GM18907 (cell line): ENCODE measurements at regions not wholly inside any gene's neighbourhood (a gene's known extent, or its start where the extent isn't known, plus 50 kb on each side); places are given as distances from the start of the nearest gene placed in this dataset.
"Not testable (repeated sequence)": the region's sequence is repeated elsewhere in the genome, so short reads cannot be mapped to it uniquely, and the experiment has no call there.

ENCODE experiments used
- ATAC-seq: cut with Tn5 transposase; IDR thresholded peaks from one replicate; pipeline ENCODE4 v1.9.1; 2021; ENCODE audit warnings: mild to moderate bottlenecking, moderate library complexity; ENCODE audit not compliant: unreplicated experiment

DNA sequence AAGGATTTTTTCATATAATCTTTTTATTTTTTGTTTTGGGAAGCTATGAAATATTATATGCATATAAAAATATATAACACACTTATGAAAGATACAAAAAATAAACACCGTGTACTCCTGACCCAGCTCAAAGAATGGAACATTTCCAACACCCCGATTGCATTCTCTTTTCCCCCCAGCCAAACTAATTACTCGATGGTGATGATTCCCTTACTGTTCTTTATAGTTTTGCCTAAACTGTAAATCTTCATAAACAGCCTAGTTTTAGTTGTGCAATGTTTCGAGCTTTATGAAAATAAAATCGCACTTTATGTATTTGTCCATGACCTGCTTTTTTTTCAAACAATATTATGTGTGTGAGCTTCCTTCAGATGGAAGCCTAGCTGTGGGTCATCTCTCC is 352.0 kb upstream of the KAZN start:
- no peak for ATAC-seq

DNA sequence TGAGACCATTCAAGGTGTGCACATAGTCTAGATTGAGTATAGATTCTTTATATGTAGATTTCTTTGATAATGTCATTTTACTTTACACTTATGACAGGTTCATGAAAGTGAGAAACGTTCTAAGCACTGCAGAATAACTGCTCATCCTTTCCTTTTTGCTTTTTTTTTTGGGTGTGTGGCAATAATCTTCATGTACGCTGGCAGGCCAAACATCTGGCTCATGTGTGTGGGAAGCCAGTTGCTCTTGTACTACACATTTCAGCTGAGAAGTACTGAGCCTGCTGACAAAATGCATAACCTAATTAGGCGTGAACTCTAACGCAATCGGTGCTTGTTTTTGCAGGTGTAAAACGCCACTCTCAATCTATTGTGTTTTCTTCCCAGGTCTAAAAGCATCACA is 350.8 kb upstream of the KAZN start:
- ATAC-seq = no peak

DNA sequence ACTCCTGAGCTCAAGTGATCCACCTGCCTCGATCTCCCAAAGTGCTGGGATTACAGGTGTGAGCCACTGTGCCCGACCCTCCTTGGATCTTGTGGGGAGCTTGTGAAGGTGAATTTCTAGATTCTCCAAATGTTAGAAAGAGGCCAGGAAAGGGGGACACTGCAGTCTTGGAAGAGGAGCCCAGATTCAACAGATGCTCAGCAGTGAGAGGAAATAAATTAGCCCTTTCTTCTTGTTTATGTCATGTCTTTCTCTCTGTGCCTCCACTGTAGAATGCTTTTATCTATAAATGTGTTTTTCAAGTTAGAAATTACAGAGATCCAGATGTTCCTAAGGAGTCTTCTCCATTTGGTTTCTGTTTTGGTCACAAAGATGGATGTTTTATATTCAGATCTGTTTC is 346.6 kb upstream of the KAZN start:
- no peak for ATAC-seq

DNA sequence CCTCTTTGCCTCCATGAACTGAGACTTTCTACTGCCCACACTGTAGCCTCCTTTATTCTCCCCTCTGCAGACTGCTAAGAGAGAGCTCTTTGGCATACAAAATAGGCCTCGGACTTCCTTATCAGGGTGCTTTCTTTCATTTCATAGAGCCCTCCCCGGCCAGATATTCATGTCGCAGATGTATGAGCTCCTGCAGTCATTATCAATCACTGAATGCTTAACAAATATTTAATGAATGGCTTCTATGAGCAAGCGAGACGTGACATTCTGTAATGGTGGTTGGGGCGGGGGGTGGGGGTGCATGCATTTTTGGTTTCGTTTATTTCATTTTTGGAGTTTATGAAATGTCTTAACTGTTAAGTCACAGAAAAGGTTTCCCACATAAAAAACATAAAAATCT is 344.8 kb upstream of the KAZN start:
- no peak for ATAC-seq

DNA sequence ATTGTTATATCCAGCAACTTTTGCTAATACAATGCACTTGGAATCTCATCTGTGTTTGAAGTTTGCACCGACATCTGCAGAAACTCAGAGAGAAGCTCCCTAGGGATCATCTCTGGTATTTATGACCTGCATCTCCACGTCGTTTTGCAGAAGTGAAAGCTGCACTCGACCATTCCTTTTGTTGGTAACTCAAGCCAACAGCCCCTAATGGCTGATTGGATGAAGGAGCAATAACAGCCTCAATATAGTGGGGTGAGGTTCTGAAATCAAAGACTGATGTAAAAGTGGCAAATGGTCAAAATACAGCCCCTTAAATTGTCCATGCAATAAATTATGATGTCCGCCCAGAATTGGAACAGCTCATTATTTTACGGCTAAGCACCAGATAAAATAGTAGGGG is 344.2 kb upstream of the KAZN start:
- ATAC-seq = no peak

DNA sequence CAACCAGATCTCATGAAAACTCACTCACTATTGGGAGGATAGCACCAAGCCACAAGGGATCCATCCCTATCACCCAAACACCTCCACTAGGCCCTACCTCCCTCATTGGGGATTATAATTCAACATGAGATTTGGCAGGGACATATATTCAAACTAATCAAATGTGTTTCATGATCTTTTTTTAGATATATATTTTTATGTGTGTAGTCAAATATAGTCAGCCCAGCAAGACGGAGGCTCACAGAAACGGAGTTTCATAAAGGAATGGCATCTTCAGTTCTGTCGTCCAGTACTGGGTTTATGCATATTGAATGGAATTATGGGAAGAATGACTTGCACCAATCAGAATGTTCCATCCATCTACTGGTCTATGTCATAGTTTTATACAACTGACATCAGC is 343.3 kb upstream of the KAZN start:
- no peak for ATAC-seq

DNA sequence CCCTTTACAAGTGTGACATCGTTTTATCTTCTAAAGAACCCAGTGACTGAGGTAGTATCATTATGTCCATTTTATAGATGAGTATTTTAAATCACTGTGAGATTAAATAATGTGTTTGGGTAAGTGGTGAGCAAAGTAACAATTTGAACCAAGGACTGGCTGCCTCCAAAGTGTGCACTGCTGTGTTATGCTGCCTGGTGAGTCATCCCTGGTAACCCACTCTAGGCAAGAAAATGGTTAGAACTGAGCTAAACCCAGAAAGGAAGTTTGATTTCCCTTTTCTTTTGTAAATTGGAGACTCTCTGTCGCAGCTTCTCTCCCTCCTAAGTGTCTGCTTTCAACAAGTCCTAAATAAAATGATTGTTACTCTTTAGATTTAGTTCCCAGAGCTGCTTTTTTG is 342.8 kb upstream of the KAZN start:
- ATAC-seq = no peak

DNA sequence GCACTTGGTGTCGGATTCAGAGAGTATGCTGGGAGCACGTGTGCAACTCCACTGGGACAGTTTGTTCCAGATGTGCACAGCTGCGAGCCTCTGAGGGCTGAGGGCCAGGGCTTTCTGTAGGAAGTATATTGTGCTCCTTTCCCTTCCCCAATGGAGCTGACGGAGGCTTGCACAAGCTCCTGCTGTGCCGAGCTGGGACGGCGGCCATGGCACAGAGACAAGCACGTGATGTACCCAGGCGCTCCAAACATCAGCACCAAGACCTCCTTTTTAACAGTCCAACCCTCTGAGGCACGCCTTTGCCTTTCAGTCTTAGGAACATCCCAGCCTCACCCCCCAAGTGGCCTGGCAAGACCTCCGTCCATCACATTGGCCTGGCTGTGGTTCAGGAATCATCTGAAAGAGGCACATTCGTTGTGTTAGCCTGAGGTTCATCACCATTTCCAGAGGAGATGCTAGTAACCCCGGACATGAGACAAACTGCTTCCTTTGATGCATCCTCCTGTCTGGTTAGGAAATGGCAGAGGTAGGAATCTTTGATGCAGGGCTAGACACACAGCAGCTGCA is 339.2 kb upstream of the KAZN start:
- ATAC-seq = no peak

DNA sequence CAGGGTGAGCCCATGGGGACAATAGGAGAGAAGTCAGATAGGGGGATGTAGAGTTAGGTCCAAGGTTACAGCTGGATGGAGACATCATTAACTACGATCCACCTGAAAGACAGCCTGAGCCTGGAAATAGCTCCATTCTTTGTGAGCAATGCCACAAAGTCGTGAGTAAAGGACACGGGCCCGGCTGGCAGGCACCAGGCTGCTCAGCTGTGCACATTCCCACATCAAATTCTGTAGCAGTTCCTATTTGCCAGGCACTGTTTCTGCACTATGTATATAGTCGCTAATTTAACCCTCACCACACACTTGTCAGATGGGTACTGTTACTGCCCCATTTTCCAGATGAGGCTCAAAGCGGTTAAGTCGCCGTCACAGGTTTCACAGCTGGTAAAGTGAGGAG is 338.0 kb upstream of the KAZN start:
- no peak for ATAC-seq

DNA sequence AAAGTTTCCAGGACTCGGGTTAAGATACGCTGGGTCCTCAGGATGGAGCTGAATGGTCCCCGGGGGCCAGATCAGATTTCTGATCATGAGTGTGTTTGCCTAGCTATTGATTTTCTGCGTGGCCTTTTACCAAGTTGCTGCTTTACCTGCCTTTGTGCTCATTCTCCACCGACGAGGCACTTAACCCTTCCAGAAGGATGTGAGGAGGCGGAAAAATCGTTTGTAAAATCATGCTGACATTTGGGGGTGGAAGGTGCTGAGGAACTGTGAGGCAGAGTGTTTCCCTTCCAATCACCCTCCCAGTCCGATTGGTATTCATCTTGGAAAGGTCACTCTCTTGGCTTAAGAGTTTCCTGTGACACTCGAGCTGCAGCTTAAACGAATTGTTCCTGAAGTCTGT is 337.1 kb upstream of the KAZN start:
- no peak for ATAC-seq

DNA sequence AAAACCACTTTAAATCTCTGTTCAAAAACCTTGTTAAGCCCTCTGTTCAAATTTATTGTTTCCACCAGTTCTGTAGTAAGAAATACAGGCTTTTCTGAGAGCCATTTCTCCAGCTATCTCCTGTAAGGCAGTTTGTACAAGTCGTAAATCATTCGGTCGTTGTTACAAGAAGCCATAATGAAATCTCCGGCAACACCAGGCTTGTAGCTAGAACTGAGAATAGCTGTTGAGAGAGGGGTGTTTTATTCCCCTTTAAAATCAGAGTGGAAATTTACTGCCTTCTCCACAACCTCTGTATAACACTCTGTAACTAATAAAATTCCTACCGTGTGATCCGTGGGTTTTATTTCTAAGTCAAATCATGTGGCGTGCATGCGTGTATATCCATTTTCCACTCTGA is 335.8 kb upstream of the KAZN start:
- no peak for ATAC-seq

DNA sequence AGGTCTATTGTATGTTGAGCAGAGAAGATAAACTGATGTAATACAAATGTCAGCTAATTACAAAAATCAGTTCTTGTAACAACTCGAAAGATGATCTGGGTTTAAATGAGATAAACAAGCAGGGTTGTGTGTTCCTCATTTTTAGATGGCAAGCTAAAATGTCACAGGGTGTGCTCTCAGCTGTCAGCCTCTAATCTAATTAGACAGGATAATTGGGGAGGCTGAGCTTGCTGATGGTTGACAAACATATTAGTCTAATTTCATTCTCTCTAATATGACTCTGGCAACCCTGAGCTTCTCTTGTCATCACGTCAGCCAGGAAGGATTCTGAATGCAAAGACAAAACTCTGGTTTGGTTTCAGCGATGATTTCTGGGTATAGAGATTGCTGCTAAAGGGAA is 335.3 kb upstream of the KAZN start:
- ATAC-seq = no peak

DNA sequence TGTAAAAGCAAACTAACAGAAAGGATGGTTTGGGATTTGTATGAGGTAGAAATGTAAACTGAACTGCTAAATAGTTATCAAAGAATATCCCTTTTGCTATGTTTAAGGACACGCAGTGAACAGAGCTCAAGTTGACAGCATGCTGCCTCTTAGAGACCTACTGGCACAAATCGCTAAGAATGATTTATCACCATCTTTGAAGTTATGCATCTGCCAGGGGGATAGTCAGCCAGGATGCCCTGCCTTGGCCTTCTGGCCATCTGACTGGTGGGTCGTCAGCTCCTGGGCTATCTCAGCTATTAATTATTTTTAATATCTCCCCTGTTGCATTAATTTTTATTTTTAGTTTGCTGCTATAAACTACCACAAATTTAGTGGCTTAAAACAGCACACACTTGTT is 334.8 kb upstream of the KAZN start:
- ATAC-seq = no peak

DNA sequence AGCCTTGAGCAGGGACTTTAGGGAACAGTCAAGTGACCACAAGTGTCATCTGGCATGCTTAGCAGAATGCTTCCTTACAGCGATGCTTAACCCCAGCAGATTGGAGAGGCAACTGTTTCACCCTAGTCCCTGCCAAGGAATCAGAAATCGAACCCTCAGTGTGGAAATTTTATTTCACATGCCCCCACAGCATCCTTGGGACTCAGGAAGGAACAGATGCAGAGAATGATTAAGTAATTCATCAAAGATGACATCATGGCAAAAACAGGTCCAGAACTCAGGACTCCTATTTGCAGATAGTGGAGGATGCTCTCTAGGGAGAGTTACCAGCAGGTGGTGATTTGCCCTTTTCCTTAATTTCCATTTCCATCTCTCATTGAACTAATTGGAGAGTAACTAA is 333.0 kb upstream of the KAZN start:
- no peak for ATAC-seq

DNA sequence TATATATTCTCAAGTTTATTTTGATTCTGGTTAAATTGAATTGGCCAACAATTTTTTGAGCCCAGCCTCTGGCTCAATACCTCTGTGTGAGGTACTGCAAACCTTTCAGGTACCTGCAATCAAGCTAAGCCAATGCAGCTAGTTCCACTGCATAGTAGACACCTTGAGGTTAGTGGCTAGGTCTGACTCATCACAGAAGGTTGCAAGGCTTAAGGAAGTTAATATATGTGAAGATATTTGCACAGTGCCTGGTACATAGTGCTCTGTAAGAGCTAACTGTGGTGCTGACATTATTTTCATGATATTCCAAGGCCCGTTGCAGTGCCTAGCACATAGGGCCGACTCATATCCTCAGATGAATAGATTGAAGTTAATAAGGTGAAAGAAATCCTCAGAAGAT is 330.5 kb upstream of the KAZN start:
- ATAC-seq = no peak

DNA sequence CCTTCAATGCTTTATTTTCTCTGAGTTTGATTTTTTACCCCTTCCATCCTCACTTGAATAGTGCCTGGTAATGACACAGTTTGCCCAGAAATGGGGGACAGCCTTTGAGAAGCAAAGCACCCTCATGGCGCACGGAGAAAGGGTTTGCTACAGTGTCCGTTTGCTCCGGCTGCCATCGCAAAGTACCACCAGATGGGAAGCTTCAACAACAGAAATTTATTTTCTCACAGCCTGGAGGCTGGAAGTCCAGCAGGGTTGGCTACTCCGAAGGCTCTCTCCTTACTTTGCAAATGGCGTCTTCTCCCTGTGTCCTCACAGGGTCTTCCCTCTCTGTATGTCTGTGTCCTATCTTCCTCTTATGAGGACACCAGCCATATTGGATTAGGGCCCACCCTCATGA is 327.7 kb upstream of the KAZN start:
- no peak for ATAC-seq

DNA sequence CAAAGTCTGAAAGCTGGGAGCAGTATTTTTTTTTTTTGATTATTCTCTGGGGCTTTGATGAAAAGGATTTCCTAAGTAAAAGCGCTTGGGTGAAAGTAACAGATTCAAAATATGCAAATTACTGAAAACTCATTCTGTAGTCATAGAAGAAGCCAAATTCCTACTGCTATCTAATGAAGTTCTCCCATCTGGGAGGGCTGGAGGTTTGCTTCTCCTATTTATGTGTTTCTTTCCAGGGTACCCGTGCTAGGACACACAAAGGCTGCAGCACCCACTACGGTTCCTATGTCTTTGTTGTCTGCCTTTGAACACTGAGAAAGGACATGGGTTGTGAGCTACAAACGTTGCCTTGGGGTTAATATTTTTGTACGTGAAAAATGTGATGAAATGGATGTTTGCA is 324.7 kb upstream of the KAZN start:
- no peak for ATAC-seq

DNA sequence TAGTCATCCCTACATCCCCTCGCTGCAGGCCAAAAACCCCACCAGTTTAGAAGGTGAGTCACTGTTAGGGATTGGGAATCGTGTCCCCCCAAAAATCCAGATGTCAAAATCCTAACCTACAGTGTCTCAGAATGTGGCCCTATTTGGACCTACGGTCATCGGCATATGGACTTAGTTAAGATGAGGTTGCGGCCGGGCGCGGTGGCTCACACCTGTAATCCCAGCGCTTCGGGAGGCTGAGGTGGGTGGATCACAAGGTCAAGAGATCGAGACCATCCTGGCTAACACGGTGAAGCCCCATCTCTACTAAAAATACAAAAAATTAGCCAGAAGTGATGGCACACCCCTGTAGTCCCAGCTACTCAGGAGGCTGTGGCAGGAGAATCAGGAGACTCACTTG is 318.6 kb upstream of the KAZN start:
- not testable (repeated sequence) for ATAC-seq

DNA sequence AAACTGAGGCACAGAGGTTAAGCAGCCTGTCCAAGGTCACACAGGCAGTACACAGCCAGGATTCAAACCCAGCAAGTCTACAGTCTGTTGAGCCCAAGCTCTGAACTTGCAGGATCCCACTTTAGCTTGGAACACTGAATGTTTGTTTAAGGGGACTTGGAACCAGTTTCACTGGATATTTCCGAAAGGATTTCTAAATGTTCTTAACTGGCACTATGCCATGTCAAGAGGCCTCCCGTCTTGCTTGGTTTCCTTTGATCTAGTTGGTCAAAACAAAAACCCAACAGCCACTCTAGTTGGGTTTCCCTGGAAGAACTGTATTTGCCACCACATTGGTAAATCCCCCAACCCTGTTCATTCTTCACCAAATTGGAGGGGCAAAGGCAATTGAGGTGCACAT is 317.6 kb upstream of the KAZN start:
- ATAC-seq = no peak

DNA sequence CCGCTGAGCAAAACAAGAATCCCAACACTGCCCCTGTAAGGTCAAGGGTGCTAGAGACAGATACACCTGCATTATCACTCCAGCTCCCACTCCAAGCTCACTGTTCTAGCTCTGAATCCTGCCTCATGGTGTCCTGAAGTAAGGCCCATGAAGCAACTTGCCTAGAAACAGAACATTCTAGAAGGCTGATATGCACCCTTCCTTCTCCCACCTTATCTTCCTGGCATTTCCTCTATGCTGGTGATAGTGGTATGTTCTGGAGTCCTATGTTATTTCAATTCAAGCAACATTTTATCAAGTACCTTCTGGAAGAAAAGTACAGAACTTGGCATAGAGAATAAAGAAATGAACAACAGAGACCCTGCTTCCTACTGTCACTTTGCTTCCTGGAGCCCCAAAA is 317.1 kb upstream of the KAZN start:
- ATAC-seq = no peak

DNA sequence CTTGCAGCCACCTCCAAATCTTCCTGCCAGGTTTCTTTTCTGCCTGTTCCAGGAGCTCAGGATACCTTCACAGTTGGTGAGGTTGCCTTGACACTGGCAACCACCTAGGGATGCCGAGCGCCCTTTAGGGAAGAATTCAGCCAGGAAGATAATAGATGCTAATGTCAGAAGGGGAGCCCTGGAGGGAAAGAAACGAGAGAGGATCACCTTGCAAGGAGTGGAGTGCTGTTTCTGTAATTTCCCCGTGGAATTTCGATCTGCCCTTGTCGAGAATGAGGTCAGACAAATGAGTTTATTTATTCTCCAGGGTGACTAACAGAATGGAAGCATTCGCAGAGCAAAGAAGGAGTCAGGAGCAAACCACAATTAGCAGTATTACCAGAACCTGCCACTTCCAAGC is 315.8 kb upstream of the KAZN start:
- no peak for ATAC-seq

DNA sequence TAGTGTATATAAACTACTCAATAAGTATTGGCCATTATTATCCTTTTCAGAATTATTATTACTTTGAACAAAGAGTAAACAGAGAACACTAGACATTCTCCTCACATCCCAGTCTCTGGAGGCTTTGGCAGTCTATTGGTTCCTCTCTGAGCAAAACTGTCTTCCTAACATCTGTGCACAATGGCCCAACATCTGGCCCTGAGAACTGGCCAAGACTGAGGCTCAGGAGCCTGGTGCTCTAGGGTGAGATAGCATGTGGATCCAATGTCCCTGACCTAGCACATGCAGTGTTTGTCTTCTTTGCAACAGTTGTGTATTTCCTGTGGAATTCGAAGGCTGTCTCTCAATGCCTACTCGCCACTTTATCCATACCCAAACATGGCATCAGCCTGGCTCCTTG is 313.2 kb upstream of the KAZN start:
- no peak for ATAC-seq

DNA sequence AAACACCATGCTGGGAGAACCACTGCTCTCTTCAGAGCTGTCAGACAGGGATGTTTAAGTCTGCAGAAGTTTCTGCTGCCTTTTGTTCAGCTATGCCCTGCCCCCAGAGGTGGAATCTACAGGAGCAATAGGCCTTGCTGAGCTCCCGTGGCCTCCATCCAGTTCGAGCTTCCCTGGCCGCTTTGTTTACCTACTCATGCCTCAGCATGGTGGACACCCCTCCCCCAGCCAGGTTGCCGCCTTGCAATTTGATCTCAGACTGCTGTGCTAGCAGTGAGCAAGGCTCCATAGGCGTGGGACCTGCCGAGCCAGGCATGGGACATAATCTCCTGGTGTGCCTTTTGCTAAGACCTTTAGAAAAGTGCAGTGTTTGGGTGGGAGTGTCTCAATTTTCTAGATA is 307.3 kb upstream of the KAZN start:
- not testable (repeated sequence) for ATAC-seq

DNA sequence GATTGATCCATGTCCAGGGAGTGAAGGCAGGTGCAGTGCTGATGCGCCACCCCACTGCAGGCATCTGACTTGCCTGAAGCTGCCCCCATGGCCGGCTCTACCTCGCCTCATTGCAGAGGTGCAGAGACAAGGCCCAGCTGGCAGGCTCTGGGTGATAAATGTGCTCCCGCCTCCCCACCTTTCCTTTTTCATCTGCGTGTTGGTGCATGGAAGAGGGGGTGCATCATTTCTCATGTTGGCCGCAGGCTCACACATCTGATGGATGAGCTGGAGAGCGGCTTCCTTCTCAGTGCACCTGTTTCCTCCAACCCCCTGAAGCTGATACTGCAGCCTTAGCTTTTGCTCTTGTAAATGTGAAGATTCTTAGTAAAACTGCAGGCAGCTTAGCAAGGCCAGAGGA is 306.0 kb upstream of the KAZN start:
- no peak for ATAC-seq
